ENCODE measurements at regions not wholly inside any gene's neighbourhood (a gene's known extent, or its start where the extent isn't known, plus 50 kb on each side); places are given as distances from the start of the nearest gene placed in this dataset.
"Not testable (repeated sequence)": the region's sequence is repeated elsewhere in the genome, so short reads cannot be mapped to it uniquely, and the experiment has no call there.

- not testable (repeated sequence) for DNase-seq
These were observed 2986.4 kb upstream of the OR11H1 start for GRCh38 chr22:12541412-12542170.

GRCh38 chr22:12553366-12553765 is 2974.6 kb upstream of the OR11H1 start:
- not testable (repeated sequence) for DNase-seq

GRCh38 chr22:12554648-12555192 is 2973.3 kb upstream of the OR11H1 start:
- DNase-seq, result not testable (repeated sequence)

GRCh38 chr22:12571500-12571899 is 2956.5 kb upstream of the OR11H1 start:
- not testable (repeated sequence) for DNase-seq

GRCh38 chr22:12579655-12580054 is 2948.3 kb upstream of the OR11H1 start:
- DNase-seq, result not testable (repeated sequence)

GRCh38 chr22:12584457-12584856 is 2943.5 kb upstream of the OR11H1 start:
- not testable (repeated sequence) for DNase-seq

- DNase-seq, result not testable (repeated sequence)
These were observed 2943.1 kb upstream of the OR11H1 start for GRCh38 chr22:12584874-12585273.

GRCh38 chr22:12595724-12596123 is 2932.3 kb upstream of the OR11H1 start:
- DNase-seq, result not testable (repeated sequence)

GRCh38 chr22:12597778-12598177 is 2930.2 kb upstream of the OR11H1 start:
- DNase-seq, result not testable (repeated sequence)

- DNase-seq, result not testable (repeated sequence)
These were observed 2926.5 kb upstream of the OR11H1 start for GRCh38 chr22:12601510-12601869.

GRCh38 chr22:12601870-12602779 is 2925.9 kb upstream of the OR11H1 start:
- DNase-seq, result peak in 1 of 2 donors; percentile 6

- DNase-seq, result not testable (repeated sequence)
These were observed 2924.6 kb upstream of the OR11H1 start for GRCh38 chr22:12603399-12603798.

- DNase-seq, result not testable (repeated sequence)
These were observed 2924.2 kb upstream of the OR11H1 start for GRCh38 chr22:12603833-12604232.

- not testable (repeated sequence) for DNase-seq
These were observed 2919.5 kb upstream of the OR11H1 start for GRCh38 chr22:12608454-12608853.

- DNase-seq, result no peak
These were observed 2914.8 kb upstream of the OR11H1 start for GRCh38 chr22:12613199-12613598.

- DNase-seq, result not testable (repeated sequence)
These were observed 2914.1 kb upstream of the OR11H1 start for GRCh38 chr22:12613907-12614306.

- not testable (repeated sequence) for DNase-seq
These were observed 2901.1 kb upstream of the OR11H1 start for GRCh38 chr22:12626894-12627293.

- not testable (repeated sequence) for DNase-seq
These were observed 2898.2 kb upstream of the OR11H1 start for GRCh38 chr22:12629815-12630214.

- DNase-seq, result not testable (repeated sequence)
These were observed 2897.0 kb upstream of the OR11H1 start for GRCh38 chr22:12630965-12631364.

- DNase-seq, result not testable (repeated sequence)
These were observed 2890.3 kb upstream of the OR11H1 start for GRCh38 chr22:12637566-12638166.

GRCh38 chr22:12638319-12638718 is 2889.7 kb upstream of the OR11H1 start:
- DNase-seq, result not testable (repeated sequence)

Data from stimulated activated CD4-positive, alpha-beta T cell treated with anti-CD3 and anti-CD28 coated beads, Interleukin-2, amount 100 ng/mL, for 24 hours (primary cell).